HG02642 (cell line): ENCODE measurements at regions not wholly inside any gene's neighbourhood (a gene's known extent, or its start where the extent isn't known, plus 50 kb on each side); places are given as distances from the start of the nearest gene placed in this dataset.
"Not testable (repeated sequence)": the region's sequence is repeated elsewhere in the genome, so short reads cannot be mapped to it uniquely, and the experiment has no call there.

Source experiments
- ATAC-seq: cut with Tn5 transposase; IDR thresholded peaks from one replicate; pipeline ENCODE4 v1.9.1; 2021; ENCODE audit warnings: mild to moderate bottlenecking; ENCODE audit not compliant: unreplicated experiment, poor library complexity

- ATAC-seq: no peak
These were observed 393.2 kb upstream of the SPAG17 start for GRCh38 chr1:118578276-118578675.

GRCh38 chr1:118575060-118575459 lies 390.0 kb upstream of the SPAG17 start:
- no peak for ATAC-seq

- ATAC-seq: no peak
These were observed 380.1 kb upstream of the SPAG17 start for GRCh38 chr1:118564961-118565703.

GRCh38 chr1:118563981-118564951 lies 379.2 kb upstream of the SPAG17 start:
- peak; percentile 87 for ATAC-seq

- ATAC-seq: no peak
These were observed 373.9 kb upstream of the SPAG17 start for GRCh38 chr1:118558933-118559332.

GRCh38 chr1:118556936-118557335 lies 371.9 kb upstream of the SPAG17 start:
- no peak for ATAC-seq

GRCh38 chr1:118555638-118556037 lies 370.6 kb upstream of the SPAG17 start:
- no peak for ATAC-seq

DNA sequence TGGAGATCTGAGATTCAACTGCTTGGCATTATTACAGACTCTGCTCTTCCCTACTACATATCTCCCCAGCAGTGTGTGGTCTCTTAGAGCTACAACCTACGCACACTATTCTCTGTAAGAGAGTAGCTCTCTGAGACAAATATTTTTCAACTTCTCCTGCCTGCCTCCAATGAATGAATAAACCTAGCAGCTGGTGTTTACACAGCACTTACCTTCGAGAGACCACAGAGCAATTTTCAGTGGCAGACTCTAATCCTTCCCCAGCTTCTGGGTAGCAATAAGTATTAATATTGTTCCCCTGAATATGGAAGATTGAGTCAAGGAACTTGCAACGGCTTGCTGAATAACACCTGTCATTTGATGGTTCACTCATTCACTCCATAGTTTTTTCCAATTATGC lies 350.9 kb upstream of the SPAG17 start:
- ATAC-seq: no peak

GRCh38 chr1:118511922-118512321 lies 326.9 kb upstream of the SPAG17 start:
- not testable (repeated sequence) for ATAC-seq

DNA sequence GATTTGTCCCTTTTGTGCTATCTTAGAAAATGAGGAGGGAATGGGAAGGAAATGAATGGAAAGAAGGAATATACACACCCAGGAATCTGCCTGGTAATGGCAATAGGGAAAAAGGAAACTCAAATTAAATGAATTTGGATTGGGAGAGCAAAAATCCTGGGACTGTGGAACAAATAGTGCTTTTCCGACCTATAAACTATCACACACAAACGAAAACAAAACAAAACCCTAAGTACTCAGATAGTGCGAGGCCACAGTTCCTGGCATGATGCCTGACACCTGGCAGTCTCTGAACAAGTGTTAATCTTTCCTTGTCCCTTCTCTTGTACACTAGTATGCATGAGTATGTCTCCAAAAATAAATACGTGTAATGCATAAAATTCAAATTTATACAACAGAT lies 319.8 kb upstream of the SPAG17 start:
- ATAC-seq: no peak

GRCh38 chr1:118504221-118504644 lies 319.2 kb upstream of the SPAG17 start:
- ATAC-seq: no peak

DNA sequence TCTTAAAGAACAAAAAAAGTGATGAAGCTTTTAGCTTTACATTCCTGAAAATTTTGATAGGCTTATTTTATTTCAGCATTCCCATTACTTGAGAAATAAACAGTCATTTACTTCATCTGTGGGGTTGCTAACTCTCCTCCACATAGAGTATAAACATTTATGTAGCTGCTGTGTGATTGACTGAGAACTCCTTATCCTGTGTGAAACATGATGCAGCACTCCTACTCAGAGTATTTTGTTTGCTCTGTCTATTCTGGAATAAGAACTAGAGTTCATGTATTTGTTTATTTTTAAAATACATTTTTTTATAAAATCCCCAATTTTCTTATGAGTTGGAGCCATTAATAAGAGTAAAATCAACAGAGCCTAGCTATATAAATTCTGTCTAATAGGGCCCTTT lies 318.7 kb upstream of the SPAG17 start:
- no peak for ATAC-seq

- no peak for ATAC-seq
These were observed 310.0 kb upstream of the SPAG17 start for GRCh38 chr1:118494998-118495397.

- no peak for ATAC-seq
These were observed 303.8 kb upstream of the SPAG17 start for GRCh38 chr1:118488787-118489186.

- no peak for ATAC-seq
These were observed 302.9 kb upstream of the SPAG17 start for GRCh38 chr1:118487932-118488331.

GRCh38 chr1:118487091-118487490 lies 302.1 kb upstream of the SPAG17 start:
- no peak for ATAC-seq

DNA sequence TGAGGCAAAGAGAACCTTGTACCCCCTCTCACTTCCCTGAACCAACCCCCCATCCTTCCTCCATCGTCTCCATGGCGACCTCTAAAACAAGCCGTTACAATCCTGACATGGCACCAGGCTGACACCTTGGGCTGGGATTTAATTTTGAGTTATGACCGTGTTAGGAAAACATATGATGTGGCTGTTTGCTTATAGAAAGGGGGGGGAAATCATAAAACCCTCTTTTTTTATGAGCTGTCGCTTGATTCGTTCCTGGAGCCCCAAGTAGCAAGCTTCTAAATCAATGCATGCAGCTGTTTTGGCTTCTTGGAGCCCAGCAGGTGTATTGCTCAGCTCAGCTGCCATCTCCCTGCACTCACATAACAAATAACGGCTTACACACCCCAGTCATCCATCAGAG lies 301.2 kb upstream of the SPAG17 start:
- no peak for ATAC-seq

DNA sequence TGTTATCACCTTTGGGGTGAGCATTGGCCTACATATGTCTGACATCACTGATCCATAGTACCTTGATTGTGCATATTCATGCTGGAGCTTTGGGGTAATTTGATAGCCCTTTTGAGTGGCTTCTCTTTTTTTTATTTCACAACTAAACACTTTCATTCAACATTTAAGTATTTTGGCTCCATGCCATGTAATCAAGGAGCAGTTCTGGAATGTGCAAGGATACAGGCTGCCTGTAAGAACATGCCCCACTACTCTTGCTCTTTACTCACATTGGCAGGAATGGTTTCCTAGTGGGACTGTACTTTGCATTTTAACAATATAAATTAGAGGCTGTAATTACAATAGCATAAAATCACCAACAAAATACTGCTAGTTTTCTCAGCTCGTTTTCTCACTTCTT lies 300.7 kb upstream of the SPAG17 start:
- ATAC-seq: no peak

DNA sequence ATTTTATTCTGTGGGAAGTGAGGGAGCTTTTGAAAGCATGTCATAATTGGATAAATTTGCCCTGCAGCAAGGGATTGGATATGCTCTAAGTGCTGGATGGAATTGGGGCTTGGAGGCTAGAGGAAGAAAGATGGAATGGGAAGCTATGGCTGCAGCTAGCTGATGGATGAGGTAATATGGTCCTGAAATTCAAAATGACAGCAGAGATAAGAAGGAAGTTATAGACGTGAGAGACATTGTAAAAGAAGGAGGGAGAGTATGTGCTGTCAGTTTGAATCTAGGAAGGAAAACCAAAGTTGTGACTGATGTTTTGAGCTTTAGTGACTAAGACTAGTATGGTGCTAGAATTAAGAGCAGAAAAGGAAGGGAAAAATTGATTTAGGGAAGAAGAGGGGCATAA lies 299.9 kb upstream of the SPAG17 start:
- no peak for ATAC-seq

GRCh38 chr1:118483245-118484006 lies 298.4 kb upstream of the SPAG17 start:
- ATAC-seq: no peak

DNA sequence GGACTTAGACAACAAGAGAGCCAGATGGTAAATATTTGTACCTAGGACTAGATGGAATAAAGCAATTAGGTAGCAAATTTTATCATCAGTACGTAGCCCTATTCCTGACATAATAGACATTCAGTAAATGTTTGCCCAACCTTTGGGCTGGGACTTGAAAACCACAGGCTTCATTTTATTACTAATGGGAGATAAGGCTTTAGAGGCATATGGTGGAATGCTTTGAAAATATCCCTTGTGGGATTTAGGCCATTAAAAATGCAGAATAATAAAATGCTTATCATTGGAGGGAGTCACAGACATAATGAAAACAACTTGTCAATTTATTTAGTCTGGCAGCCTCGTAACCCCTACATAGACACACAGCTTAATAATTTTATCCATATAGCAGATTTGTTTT lies 296.1 kb upstream of the SPAG17 start:
- no peak for ATAC-seq
